ENCODE measurements at regions not wholly inside any gene's neighbourhood (a gene's known extent, or its start where the extent isn't known, plus 50 kb on each side); places are given as distances from the start of the nearest gene placed in this dataset.
"Not testable (repeated sequence)": the region's sequence is repeated elsewhere in the genome, so short reads cannot be mapped to it uniquely, and the experiment has no call there.

DNA sequence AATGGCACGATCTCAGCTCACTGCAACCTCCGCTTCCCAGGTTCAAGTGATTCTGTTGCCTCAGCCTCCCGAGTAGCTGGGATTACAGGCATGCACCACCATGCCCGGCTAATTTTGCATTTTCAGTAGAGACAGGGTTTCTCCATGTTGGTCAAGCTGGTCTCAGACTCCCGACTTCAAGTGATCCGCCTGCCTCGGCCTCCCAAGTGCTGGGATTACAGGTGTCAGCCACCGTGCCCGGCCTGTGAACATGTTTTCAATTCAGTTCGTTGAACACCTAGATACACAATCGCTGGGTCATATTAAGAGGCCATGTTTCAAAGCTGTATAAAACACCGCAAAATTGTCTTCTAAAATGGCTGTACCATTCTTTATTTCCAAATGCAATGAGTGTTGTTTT lies 830.3 kb upstream of the TMPRSS15 start:
- not testable (repeated sequence) for TF ChIP-seq CTCF (IDR thresholded peaks at IDR 0.05); POLR2AphosphoS5 (IDR thresholded peaks at IDR 0.05; ENCODE audit: low read depth, low read length); REST (IDR thresholded peaks at IDR 0.05; ENCODE audit: insufficient read depth in 1 of 2, low read depth in 2 of 2, low read length in 1 of 2); SIN3A (IDR thresholded peaks at IDR 0.05; ENCODE audit: borderline replicate concordance, insufficient read depth, low read depth, low read length); TCF7L2 (IDR thresholded peaks at IDR 0.05; ENCODE audit: low read depth, low read length)
